ENCODE measurements at regions not wholly inside any gene's neighbourhood (a gene's known extent, or its start where the extent isn't known, plus 50 kb on each side); places are given as distances from the start of the nearest gene placed in this dataset.

GRCh38 chr1:230548997-230549396, 93.3 kb upstream of the COG2 start:
- TF ChIP-seq CTCF (IDR thresholded peaks at IDR 0.05) (no peak), POLR2A (IDR thresholded peaks at IDR 0.05) (no peak)
